ENCODE measurements at regions not wholly inside any gene's neighbourhood (a gene's known extent, or its start where the extent isn't known, plus 50 kb on each side); places are given as distances from the start of the nearest gene placed in this dataset.

GRCh38 chr13:106291006-106291405 is 244.5 kb downstream of the EFNB2 start:
- TF ChIP-seq, protein P1, sequence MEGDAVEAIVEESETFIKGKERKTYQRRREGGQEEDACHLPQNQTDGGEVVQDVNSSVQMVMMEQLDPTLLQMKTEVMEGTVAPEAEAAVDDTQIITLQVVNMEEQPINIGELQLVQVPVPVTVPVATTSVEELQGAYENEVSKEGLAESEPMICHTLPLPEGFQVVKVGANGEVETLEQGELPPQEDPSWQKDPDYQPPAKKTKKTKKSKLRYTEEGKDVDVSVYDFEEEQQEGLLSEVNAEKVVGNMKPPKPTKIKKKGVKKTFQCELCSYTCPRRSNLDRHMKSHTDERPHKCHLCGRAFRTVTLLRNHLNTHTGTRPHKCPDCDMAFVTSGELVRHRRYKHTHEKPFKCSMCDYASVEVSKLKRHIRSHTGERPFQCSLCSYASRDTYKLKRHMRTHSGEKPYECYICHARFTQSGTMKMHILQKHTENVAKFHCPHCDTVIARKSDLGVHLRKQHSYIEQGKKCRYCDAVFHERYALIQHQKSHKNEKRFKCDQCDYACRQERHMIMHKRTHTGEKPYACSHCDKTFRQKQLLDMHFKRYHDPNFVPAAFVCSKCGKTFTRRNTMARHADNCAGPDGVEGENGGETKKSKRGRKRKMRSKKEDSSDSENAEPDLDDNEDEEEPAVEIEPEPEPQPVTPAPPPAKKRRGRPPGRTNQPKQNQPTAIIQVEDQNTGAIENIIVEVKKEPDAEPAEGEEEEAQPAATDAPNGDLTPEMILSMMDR (IDR thresholded peaks at IDR 0.05; ENCODE audit: unreplicated experiment), result no peak
- no peaks in the 10 kb centered on the region for H3K4me1 Mint-ChIP-seq
- H3K27me3 Mint-ChIP-seq (ENCODE audit: low read depth), result no peaks in the 10 kb centered on the region
- no peak overlapping the region for H3K27ac Mint-ChIP-seq
- H3K36me3 Mint-ChIP-seq, result no peaks in the 10 kb centered on the region
- H3K4me3 Mint-ChIP-seq, result no peak overlapping the region
- no peaks in the 10 kb centered on the region for H3K9me3 Mint-ChIP-seq
- no peak for DNase-seq (ENCODE audit: low spot score in 2 of 2, unreplicated experiment in 2 of 2)

DNA sequence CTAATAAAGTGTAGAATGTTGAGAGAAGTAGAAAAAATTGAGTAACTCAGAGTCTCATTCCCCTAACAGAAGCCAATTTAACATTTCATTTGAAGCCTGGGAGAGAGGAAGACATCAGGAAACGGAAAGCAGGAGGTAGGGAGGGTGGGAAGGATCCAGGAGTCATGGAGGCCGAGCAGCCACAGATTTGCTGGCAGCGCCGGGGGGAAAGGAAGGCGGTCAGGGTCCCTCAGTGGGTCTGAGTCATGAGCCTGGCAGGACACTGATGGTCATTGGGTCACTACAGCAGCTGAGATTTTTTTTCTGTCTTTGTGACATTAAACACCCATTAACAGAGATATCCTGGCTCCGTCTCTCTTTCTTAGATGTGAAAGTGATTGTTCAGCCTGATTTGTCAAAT is 248.1 kb downstream of the EFNB2 start:
- no peak for DNase-seq (ENCODE audit: low spot score in 2 of 2, unreplicated experiment in 2 of 2)

DNA sequence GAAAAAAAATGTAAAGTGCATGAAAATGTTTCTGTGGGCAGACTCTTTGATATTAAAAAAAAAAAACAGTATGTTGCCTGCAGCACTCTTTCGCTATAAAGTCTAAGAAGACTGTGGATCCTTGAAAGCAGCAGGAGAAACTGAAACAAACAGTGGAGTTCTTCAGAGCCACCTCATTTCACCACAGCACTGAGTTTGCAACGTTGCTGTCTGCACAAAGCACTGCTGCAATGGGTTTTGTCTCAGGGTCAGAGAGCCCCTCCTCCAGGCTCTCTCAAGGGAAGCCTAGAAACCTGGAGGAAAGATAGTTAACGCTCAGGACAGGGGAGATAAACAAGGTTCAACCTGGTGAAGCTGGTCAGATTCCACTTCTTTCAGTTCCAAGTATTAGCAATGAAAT is 248.7 kb downstream of the EFNB2 start:
- TF ChIP-seq, protein P1 (IDR thresholded peaks at IDR 0.05; ENCODE audit: unreplicated experiment), result no peak
- peaks cover 3% of the 10 kb centered on the region for H3K4me1 Mint-ChIP-seq
- H3K27me3 Mint-ChIP-seq (ENCODE audit: low read depth), result no peaks in the 10 kb centered on the region
- no peak overlapping the region for H3K27ac Mint-ChIP-seq
- H3K4me3 Mint-ChIP-seq, result no peak overlapping the region
- peaks cover 11% of the 10 kb centered on the region for H3K9me3 Mint-ChIP-seq
- H3K36me3 Mint-ChIP-seq, result no peaks in the 10 kb centered on the region
- no peak for DNase-seq (ENCODE audit: low spot score in 2 of 2, unreplicated experiment in 2 of 2)

More for the DNA sequence above, 248.1 kb downstream of the EFNB2 start:
- H3K27me3 Mint-ChIP-seq (ENCODE audit: low read depth), result no peaks in the 10 kb centered on the region
- H3K4me3 Mint-ChIP-seq, result no peak overlapping the region
- H3K4me1 Mint-ChIP-seq, result peaks cover 3% of the 10 kb centered on the region
- TF ChIP-seq, protein P1 (IDR thresholded peaks at IDR 0.05; ENCODE audit: unreplicated experiment), result no peak
- no peak overlapping the region for H3K27ac Mint-ChIP-seq
- peaks cover 9% of the 10 kb centered on the region for H3K9me3 Mint-ChIP-seq
- H3K36me3 Mint-ChIP-seq, result no peaks in the 10 kb centered on the region

DNA sequence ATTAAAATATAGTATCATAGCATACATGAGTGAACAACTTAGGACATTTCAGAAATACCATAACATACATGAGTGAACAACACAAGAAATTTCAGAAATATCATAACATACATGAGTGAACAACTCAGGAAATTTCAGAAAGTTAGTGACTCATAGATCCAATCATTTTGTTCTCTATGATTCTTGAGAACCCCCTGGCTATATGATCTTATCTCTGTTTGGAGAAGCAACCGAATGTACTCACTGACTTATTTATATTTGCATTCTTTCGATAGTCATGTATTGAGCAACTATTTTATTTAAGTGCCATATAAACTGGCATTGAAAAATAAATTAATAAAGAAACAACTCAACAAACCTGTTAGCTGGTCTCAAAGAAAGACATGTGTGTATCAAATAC is 251.1 kb downstream of the EFNB2 start:
- no peaks in the 10 kb centered on the region for H3K36me3 Mint-ChIP-seq
- H3K9me3 Mint-ChIP-seq, result peaks cover 11% of the 10 kb centered on the region
- H3K4me3 Mint-ChIP-seq, result no peak overlapping the region
- peaks cover 16% of the 10 kb centered on the region for H3K4me1 Mint-ChIP-seq
- no peak for DNase-seq (ENCODE audit: low spot score in 2 of 2, unreplicated experiment in 2 of 2)
- no peaks in the 10 kb centered on the region for H3K27me3 Mint-ChIP-seq (ENCODE audit: low read depth)
- TF ChIP-seq, protein P1 (IDR thresholded peaks at IDR 0.05; ENCODE audit: unreplicated experiment), result no peak
- no peak overlapping the region for H3K27ac Mint-ChIP-seq

DNA sequence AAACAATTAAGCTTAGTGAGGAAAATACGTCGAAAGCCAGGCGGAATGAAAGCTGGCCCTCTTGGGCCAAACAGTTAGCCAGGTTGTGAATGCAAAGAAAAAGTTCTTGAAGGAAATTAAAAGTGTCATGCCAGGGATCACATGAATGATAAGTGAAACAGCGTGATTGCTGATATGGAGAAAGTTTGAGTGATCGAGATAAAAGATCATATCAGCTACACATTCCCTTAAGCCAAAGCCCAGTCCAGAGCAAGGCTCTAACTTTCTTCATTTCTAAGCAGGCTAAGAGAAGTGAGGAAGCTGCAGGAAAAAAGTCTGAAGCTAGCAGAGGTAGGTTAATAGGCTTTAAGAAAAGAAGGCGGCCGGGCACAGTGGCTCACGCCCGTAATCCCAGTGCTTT is 254.0 kb downstream of the EFNB2 start:
- TF ChIP-seq, protein P1 (IDR thresholded peaks at IDR 0.05; ENCODE audit: unreplicated experiment), result no peak
- peaks cover 27% of the 10 kb centered on the region for H3K4me1 Mint-ChIP-seq
- no peak overlapping the region for H3K27ac Mint-ChIP-seq
- no peaks in the 10 kb centered on the region for H3K36me3 Mint-ChIP-seq
- DNase-seq (ENCODE audit: low spot score in 2 of 2, unreplicated experiment in 2 of 2), result no peak
- no peak overlapping the region for H3K4me3 Mint-ChIP-seq
- peaks cover 11% of the 10 kb centered on the region for H3K9me3 Mint-ChIP-seq
- H3K27me3 Mint-ChIP-seq (ENCODE audit: low read depth), result no peaks in the 10 kb centered on the region
